ENCODE measurements at regions not wholly inside any gene's neighbourhood (a gene's known extent, or its start where the extent isn't known, plus 50 kb on each side); places are given as distances from the start of the nearest gene placed in this dataset.

DNA sequence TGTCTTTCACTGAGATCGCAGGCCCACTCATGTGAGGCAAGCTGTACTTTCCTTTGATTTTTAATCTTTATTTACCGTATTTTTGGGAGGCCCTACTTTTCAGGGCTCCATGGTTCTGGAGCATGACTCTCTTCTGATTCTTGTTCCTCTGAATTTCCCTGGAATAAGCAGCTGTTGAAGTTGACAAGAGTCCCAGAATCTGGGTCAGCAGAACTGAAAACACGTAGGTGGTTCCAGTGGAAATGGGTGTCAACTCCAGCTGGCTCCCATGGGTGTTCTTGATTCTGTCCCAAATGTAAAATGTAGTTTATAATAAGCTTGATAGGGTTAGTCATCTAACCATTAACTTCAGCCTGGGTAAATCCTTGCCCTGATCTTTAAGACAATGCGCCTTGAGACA lies 409.4 kb downstream of the GATA3 start:
- in situ Hi-C loops (cut with MboI; ENCODE audit: low sequenced_read_pairs) = no loop called here

DNA sequence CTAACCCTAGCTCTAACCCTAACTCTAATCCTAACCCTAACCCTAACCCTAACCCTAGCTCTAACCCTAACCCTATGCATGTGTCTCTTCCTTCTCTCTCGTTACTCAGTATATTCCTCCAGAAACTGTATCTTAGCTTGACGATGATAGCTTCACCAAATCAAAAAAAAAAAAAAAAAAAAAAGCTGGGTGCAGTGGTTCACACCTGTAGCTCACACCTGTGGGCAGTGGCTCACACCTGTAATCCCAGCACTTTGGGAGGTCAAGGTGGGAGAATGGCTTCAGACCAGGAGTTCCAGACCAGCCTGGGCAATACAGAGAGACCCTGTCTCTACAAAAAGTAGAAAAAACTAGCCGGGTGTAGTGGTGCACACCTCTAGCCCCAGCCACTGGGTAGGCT lies 414.0 kb downstream of the GATA3 start:
- in situ Hi-C loops (cut with MboI; ENCODE audit: low sequenced_read_pairs) = no loop called here

DNA sequence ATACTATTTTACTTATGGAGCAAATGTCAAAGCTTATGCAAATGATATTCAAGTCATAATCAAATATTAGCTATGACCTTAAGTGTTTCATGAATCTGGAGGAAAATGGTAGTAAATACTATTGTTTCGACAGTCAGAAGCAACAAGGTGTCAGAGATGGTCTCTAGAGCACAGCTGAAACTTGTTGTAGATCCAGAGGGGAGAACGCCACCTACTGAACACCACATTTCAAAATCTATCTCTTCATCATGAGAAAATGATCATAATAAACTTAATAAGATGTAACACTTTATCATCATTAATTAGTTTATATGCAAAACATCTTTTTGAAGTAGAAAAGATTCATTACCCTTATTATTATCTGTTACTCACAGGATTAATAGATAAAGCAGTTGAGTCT lies 418.7 kb downstream of the GATA3 start:
- in situ Hi-C loops (cut with MboI; ENCODE audit: low sequenced_read_pairs) = no loop called here

DNA sequence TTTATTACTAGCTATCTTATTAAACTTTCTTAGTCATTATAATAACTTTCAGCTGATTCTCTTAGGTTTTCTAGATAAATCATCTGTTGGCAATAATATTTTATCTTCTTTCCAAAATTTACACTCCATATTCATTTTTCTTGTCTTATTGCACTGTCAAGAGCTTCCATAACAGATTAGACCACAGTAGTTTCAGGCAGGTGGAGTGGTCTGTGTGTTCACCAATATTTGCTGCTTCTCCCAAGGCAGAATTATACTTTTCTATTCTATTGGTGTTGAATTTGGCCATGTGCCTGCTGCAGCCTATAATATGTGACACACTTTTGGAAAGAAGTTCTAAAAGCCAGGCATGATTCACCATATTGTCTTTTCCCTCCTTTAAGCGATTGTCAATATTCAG lies 422.8 kb downstream of the GATA3 start:
- in situ Hi-C loops (cut with MboI; ENCODE audit: low sequenced_read_pairs) = no loop called here

DNA sequence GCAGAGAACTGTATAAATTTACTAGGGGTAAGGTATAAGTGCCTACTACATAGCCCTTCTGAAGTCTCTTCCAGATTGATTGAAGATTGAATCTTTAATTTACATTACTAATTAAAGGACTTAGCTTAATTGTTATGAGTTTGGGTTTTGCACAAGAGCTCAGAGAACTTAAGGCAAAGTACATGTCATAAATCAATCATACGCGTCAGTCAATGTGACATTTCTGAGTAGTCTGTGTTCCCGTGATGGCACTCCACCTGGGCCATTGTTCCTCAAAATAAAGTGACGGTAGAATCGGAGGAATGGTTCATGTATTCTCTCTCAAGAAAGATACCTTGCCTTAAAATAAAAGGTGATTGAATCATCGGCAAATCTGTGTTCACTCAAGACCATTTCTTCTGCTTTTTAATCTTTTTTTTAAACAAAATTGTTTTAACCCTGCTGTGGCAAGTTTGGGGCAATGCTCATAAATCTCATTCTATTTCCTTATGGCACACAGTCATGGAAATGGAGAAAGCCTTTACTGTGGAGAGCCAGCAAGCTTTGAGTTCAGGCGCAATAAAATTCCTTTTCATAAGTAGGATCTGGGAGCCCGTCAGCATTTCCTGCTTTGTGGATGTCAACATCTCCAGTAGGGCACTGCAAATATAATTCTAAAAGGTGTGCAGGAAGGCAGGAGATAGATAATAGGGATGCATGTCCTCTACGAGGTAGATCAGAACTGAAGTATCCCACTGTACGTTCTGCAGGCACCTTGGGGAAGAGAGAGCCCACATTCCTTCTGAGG lies 427.4 kb downstream of the GATA3 start:
- in situ Hi-C loops (cut with MboI; ENCODE audit: low sequenced_read_pairs) = no loop called here

DNA sequence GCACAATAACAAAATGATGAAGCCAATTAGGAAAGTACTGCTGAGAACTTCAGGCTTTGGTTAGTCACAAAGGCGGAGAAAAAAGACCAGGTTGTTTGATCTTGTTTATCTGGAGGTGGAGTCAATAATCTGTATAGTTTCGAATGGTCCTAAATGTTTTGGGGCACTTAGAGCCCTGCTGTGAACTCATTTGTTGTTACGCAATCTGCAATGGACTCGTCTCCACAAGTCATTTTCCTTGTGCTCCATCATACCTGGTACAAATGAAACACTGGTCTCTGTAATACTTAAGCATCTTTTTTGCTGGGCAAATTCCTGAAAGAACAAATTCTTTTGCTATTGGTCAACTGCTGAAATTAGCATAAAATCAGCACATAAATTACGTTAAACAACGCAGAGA lies 430.5 kb downstream of the GATA3 start:
- in situ Hi-C loops (cut with MboI; ENCODE audit: low sequenced_read_pairs) = no loop called here

DNA sequence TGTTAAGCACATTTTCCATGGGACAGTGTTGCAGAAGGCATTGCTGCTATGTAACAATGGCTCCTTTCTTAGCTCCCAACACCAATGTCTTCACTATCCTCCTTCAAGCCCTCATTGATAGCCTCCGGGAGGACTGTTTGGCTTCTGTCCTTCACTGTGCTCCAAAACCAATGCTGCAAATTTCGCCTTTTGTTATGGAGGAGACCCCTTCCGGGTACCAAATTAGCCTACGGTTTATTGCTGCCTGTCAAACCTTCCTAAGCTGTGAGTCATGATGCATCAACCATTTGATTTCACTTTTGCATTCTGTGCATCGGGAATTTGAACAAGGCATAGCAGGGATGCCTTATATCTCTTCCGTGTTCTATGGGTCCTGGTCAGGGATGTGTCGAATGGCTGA lies 432.9 kb downstream of the GATA3 start:
- in situ Hi-C loops (cut with MboI; ENCODE audit: low sequenced_read_pairs) = no loop called here

DNA sequence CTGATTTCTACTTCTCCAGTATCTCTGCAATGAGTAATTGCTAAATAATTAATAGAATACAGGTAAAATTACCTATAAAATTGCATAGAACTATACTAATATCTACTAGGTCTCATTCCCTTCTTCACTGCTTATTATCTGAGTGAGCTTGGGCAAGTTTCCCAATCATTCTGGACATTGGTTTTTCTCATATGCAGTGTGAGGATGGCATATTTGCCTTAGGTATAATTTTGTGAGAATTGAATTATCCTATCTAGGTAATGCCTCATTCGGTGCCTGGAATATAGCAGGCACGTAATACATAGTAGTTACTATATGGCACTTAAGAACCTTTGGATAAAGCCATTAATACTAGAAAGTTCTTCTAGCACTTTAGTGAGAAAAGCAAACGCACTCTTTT lies 434.7 kb downstream of the GATA3 start:
- in situ Hi-C loops (cut with MboI; ENCODE audit: low sequenced_read_pairs) = no loop called here

DNA sequence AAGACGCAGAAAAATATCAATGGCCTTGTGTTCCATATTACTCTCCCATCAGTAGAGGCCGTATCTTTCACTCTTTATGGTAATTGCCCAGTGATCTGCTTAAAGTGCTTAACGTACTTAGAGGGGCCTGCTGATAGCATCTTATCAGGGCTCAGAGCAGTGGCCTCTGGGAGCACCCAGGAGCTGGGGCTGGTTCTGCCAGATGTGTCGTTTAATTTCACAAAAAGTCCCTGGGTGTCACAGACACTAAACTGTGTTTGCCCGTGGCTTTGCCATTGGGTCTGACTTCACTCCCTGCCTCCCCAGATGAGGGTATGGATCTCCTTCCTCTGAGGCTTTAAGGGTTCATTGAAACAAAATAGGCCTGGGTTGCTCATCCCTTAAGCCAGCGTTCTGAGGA lies 435.3 kb downstream of the GATA3 start:
- in situ Hi-C loops (cut with MboI; ENCODE audit: low sequenced_read_pairs) = no loop called here

DNA sequence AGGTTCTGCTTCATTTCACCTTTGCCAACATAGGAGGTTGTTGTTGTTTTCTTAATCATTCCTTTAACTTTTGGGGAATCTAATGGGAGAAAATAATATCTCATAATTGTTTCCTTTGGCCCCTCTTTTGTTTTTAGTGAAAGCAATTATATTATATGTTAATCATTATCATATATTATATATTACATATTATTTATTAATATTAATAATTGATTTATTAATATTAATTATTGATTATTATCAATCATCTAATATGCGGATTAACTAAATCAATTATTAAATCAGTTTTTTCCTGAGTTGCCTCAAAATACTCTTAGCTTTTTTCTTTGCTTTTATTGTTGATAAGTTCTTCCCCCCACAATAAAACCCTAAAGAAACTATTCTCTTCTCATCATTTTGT lies 443.8 kb downstream of the GATA3 start:
- in situ Hi-C loops (cut with MboI; ENCODE audit: low sequenced_read_pairs) = no loop called here

DNA sequence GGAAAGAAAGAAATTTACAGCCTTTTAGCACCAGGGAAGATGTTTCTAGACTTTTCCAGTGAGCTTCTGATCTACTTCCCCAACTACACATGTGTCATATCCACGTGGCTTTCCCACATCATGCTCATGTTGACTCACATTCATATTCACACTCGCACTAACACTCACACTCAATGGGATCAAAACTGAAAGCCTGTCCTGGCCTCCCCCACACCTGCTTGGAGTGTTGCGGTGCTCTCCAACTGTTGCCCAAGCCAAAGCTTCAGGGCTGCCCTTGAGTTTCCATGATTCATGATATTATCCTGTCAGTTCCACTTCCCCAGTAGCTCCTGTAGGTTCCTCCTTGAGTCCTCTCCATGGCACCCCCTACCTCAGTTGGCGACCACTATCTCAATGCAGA lies 444.4 kb downstream of the GATA3 start:
- in situ Hi-C loops (cut with MboI; ENCODE audit: low sequenced_read_pairs) = no loop called here

DNA sequence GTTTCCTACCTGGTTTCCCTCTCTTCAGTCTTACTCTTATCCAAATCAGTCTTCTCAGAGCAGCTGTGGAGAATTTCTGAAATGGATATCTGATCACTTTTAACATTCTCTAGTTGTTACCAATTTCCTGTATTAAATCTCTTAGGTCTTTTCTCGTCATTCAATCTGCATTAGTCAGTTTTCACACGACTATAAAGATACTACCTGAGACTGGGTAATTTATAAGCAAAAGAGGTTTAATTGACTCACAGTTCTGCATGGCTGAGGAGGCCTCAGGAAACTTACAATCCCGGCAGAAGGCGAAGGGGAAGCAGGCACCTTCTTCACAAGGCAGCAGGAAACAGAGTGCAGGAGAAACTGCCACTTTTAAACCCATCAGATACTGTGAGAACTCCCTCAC lies 444.8 kb downstream of the GATA3 start:
- in situ Hi-C loops (cut with MboI; ENCODE audit: low sequenced_read_pairs) = no loop called here

DNA sequence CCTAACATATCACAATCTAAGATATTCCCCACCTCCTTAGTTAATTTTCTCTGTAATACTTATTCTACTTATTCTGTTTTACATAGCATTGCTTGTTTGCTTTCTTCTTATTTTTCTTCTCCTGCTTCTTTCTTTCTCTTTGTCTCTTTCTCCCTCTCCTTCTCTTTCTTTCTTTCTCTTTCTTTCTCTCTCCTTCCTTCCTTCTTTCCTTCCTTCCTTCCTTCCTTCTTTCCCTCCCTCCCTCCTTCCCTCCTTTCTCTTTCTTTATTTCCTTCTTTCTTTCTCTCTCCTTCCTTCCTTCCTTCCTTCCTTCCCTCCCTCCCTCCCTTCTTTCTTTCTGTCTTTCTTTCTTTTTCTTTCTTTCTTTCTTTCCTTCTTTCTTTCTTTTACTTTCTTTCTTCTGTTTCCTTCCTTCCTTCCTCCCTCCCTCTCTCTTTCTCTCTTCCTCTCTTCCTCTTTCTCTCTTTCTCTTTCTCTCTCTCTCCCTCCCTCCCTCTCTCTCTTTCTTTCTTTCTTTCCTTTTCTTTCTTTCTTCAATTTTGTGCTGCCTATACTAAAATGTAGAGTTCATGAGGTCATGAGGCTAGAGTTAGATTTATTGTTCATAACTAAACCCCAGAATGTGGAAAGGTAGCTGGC lies 445.4 kb downstream of the GATA3 start:
- in situ Hi-C loops (cut with MboI; ENCODE audit: low sequenced_read_pairs) = no loop called here

DNA sequence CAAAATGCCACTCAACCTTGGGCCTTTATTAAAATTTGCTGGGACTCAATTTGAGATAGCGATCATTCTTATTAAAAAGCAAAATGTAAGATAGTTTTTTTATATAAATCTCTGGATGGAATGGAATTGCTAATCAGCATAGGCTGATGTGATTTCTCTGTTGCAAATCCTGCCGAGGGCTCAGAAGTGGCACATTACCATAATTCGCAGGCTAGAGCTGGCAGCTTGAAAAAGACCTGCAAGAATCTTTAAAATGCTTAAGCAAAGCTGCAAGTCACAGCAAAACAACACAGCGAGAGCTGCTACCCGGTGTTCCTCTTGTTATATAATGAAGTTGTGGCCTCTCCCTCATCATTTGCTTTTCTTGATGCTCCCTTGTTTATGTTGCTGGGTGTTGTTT lies 448.1 kb downstream of the GATA3 start:
- in situ Hi-C loops (cut with MboI; ENCODE audit: low sequenced_read_pairs) = no loop called here

DNA sequence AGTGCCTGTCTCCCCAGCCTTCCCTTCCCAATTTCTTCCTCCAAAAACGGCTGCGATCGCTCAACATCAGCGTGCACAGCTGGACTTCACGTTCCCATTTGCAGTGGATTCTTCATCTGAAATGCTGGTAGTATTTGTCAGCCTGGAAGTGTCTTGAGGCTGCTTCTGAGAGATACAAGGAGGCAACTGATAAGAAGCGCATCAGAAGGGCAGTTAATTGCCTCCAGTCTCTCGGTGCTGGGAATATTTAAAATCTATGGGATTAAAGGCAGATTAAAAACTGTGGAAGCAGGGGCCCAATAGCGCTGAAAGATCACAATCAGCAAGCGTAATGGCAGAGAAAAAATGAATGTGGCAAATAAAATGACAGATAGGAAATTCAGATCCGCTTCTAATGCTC lies 450.0 kb downstream of the GATA3 start:
- in situ Hi-C loops (cut with MboI; ENCODE audit: low sequenced_read_pairs) = no loop called here

DNA sequence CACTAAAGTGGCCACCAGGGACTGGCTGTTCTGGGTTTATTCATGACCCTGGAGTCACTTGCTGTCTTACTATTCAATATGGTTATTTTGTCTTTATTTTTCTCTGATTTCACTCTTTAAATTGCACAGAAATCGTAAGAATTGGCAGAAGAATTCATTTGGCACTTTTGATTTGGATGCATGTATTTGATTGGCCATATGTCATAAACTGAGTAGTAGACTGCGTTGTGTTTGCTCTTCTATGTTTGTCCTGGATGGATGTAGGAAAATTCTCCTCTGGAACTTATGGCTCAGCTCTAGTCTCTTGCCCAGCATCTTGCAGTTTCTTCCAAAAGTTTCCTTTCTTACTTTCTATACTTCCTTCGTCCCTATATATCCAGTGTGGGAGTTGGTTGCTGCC lies 452.7 kb downstream of the GATA3 start:
- in situ Hi-C loops (cut with MboI; ENCODE audit: low sequenced_read_pairs) = no loop called here

DNA sequence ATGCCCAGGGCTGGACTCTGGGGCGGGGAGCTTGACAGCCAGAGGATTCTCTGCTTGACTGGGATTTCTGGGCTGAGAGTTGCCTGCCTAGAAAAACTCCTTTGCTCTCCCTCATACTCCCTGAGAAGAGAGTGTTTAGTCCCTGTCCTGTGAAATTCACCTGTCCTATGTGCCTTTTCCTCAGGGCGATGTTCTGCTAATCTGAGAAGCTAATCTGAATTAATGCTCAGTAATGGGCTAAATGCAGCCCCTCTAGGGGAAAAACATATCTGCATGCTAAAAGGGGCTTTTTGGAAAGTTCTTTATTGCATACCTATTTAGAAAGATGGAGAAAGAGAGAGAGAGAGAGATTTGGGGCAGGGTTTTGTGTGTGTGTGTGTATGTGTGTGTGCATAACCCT lies 454.4 kb downstream of the GATA3 start:
- in situ Hi-C loops (cut with MboI; ENCODE audit: low sequenced_read_pairs) = no loop called here

DNA sequence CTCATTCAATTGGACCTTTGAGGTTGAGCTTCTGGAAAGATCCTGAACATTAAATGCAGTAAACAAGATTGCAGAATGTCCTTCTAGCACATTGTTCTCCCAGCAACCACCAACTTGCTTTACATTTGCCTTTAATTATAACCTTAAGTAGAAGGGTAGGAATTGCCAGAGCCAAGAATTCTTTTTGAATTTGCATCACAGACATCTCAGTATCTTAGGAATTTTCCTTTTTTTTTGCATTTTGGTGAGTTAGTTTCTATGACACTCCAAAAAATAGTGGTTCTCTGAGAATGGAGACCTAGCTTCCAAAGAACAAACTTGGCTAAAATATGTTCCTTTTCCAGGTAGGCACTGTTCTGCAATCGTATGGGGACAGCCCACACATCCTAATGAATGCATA lies 456.0 kb downstream of the GATA3 start:
- in situ Hi-C loops (cut with MboI; ENCODE audit: low sequenced_read_pairs) = no loop called here

DNA sequence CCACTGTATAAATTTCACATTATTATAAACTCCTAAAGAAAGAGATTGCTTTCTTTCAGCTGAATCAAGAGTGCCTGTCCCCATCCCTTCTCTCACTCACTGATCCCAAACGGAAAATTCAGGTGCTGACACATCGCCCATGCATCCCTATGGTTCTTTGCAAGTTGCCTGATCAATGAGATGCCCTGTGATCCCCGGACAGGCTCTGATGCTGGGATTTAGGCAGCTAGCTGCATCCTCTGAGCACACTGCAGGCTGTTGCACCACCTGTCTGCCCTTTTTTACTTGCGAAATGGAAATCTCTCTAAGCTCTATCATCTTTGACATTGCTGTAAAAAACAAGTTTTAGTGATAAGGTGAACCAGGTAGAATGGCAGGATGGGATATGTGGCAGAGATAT lies 456.5 kb downstream of the GATA3 start:
- in situ Hi-C loops (cut with MboI; ENCODE audit: low sequenced_read_pairs) = no loop called here

DNA sequence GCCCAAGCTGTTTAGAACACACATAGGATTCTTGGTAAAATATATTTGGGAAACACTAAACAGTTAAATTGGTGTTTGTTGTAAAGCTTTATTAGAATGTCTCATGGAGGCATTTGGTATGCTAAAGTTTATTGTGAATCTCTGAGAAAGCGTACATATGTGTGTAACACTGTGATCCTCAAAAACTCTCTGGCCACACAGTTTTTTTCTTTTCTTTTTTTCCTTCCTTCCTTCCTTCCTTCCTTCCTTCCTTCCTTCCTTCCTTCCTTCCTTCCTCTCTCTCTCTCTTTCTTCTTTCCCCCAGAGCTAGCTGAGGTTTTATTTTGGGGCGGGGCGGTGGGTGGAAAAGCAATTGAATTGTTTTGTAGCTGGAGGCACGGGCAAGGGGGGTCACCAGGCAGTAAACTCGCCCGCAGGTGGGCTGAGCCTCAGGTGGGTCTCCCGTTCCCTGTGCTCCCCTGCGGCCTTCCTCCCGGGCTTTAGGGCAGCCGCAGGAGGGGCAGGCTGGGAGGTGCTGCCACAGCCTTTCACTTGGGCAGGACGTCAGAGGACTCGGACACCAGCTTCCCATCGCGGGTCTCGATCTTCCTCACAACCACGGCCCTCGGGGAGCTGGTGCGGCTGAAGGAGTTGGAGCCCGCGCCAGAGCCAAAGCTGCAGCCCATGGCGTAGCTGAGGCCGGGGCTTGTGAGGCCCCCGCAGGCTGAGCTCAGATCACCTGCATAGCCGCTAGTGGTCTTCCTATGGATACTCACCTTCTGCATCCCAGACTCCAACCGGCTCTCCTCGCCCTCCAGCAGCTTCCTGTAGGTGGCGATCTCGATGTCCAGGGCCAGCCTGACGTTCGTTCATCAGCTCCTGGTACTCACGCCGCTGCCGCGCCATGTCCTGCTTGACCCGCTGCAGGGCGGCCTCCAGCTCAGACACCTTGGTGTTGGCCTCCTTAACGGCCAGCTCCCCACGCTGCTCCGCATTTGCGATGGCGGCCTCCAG lies 459.0 kb downstream of the GATA3 start:
- in situ Hi-C loops (cut with MboI; ENCODE audit: low sequenced_read_pairs) = no loop called here

DNA sequence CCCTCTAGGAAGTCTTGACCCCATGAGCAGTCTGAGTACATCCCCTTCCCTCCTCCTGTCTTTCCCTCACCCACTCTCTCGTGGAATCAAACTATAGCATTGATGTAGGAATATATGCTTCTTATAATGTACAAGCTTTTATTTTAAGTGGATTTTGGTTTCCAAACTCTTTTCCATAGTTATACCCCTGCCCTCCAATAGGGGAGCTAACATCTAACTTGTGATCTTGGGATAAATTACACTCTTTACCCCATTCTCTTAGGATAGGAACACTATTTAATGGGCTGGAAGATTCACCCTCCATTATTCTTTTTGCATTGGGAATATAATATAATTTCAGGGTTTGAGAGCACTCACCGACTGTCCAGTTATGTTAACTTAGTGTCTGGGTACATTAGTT lies 465.9 kb downstream of the GATA3 start:
- in situ Hi-C loops (cut with MboI; ENCODE audit: low sequenced_read_pairs) = no loop called here

DNA sequence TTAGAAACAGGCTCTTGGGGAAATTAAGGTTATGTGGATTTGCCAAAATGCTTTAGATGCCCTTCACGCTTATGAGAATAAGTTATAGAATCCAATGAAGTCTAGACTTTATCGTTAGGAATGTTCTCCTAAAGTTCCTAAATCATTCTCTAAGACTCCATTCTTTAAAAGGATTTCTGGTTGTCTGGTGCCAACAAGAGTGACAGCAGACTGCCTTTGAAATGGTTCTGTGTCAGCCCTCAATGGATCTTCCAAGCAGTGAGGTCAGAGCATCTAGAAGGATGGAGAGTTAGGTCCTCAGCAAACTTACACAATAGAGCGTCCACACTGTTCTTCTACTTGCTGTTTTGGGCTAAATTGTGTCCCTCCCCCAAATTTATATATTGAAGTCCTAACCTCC lies 473.3 kb downstream of the GATA3 start:
- in situ Hi-C loops (cut with MboI; ENCODE audit: low sequenced_read_pairs) = no loop called here

All from HL-60/S4 treated with retinoic acid at 250 ng/mL for 4 days and 3 days (cell line).